Spinal cord (tissue), 9 donors: ENCODE measurements at regions not wholly inside any gene's neighbourhood (a gene's known extent, or its start where the extent isn't known, plus 50 kb on each side); places are given as distances from the start of the nearest gene placed in this dataset.
A peak's percentile ranks its signal among the peaks of the same experiment; 100 is the strongest.

Source experiments
- DNase-seq, 6 donors: peaks; one replicate each; pipeline versions ENCODE4 v3.0.0 to v3.0.0-alpha.2; 2013 to 2015; ENCODE audit warnings: low spot score in 6 of 6, low read depth in 4 of 6
- H3K27ac ChIP-seq: one replicate; pipeline ENCODE4 v1.5.1; 2013; ENCODE audit warnings: low read depth, low read length, control low read depth
- H3K27me3 ChIP-seq: one replicate; pipeline ENCODE4 v1.6.1; 2013; ENCODE audit warnings: low read length; ENCODE audit not compliant: control insufficient read depth, insufficient read depth
- H3K36me3 ChIP-seq: one replicate; pipeline ENCODE4 v1.6.1; 2013; ENCODE audit warnings: low read length; ENCODE audit not compliant: control insufficient read depth, insufficient read depth
- H3K4me1 ChIP-seq: one replicate; pipeline ENCODE4 v1.6.1; 2013; ENCODE audit warnings: low read length; ENCODE audit not compliant: control insufficient read depth, insufficient read depth
- H3K4me3 ChIP-seq: one replicate; pipeline ENCODE4 v1.5.1; 2013; ENCODE audit warnings: low read depth, low read length, control low read depth
- H3K9me3 ChIP-seq: one replicate; pipeline ENCODE4 v1.6.1; 2013; ENCODE audit warnings: low read length; ENCODE audit not compliant: control insufficient read depth, insufficient read depth
- WGBS: methylation state at CpG from one replicate; pipeline ENCODE4 v1.1.5; 2013; ENCODE audit warnings: missing lambda C conversion rate; ENCODE audit not compliant: insufficient coverage; 5-methylcytosine and 5-hydroxymethylcytosine counted together
- donor health status: healthy.

GRCh38 chrX:126886997-126887396 is 67.5 kb downstream of the PRR32 start:
- peaks cover 2% of the 10 kb centered on the region for H3K27me3 ChIP-seq
- no peaks in the 10 kb centered on the region for H3K9me3 ChIP-seq
- H3K4me1 ChIP-seq = no peaks in the 10 kb centered on the region
- H3K36me3 ChIP-seq = no peaks in the 10 kb centered on the region
- no CpG with 5 or more reads among the region's 1 CpG for WGBS
- H3K4me3 ChIP-seq = no peak overlapping the region
- DNase-seq = no peak
- no peak overlapping the region for H3K27ac ChIP-seq

- Histone ChIP-seq H3K27me3 (no peaks in the 10 kb centered on the region), H3K4me3 (no peak overlapping the region), H3K4me1 (no peaks in the 10 kb centered on the region), H3K36me3 (no peaks in the 10 kb centered on the region), H3K27ac (no peak overlapping the region), H3K9me3 (no peaks in the 10 kb centered on the region)
- no peak for DNase-seq
- 75% methylated on average over 2 of the region's 3 CpGs for WGBS
Observed at GRCh38 chrX:126900937-126901336, 81.4 kb downstream of the PRR32 start.

GRCh38 chrX:126929071-126929470 is 109.5 kb downstream of the PRR32 start:
- no peaks in the 10 kb centered on the region for H3K36me3 ChIP-seq
- WGBS = 100% methylated on average over 1 of the region's 1 CpG
- no peak for DNase-seq
- no peak overlapping the region for H3K4me3 ChIP-seq
- H3K9me3 ChIP-seq = peaks cover 2% of the 10 kb centered on the region
- H3K4me1 ChIP-seq = no peaks in the 10 kb centered on the region
- H3K27me3 ChIP-seq = no peaks in the 10 kb centered on the region
- no peak overlapping the region for H3K27ac ChIP-seq

- no peaks in the 10 kb centered on the region for H3K36me3 ChIP-seq
- no peaks in the 10 kb centered on the region for H3K27me3 ChIP-seq
- no peak for DNase-seq
- H3K27ac ChIP-seq = no peak overlapping the region
- H3K4me1 ChIP-seq = no peaks in the 10 kb centered on the region
- WGBS = no CpG with 5 or more reads among the region's 3 CpGs
- H3K9me3 ChIP-seq = peaks cover 3% of the 10 kb centered on the region
- H3K4me3 ChIP-seq = no peak overlapping the region
Observed at GRCh38 chrX:126967225-126967624, 147.7 kb downstream of the PRR32 start.

GRCh38 chrX:126982158-126982557 is 162.6 kb downstream of the PRR32 start:
- no peak overlapping the region for H3K27ac ChIP-seq
- no peaks in the 10 kb centered on the region for H3K4me1 ChIP-seq
- no peak overlapping the region for H3K4me3 ChIP-seq
- no CpG with 5 or more reads among the region's 3 CpGs for WGBS
- no peak for DNase-seq
- H3K36me3 ChIP-seq = no peaks in the 10 kb centered on the region
- H3K9me3 ChIP-seq = no peaks in the 10 kb centered on the region
- H3K27me3 ChIP-seq = peaks cover 2% of the 10 kb centered on the region

GRCh38 chrX:126985027-126985426 is 165.5 kb downstream of the PRR32 start:
- Histone ChIP-seq H3K27me3 (peaks cover 2% of the 10 kb centered on the region), H3K4me3 (no peak overlapping the region), H3K9me3 (no peaks in the 10 kb centered on the region), H3K4me1 (no peaks in the 10 kb centered on the region), H3K27ac (no peak overlapping the region), H3K36me3 (no peaks in the 10 kb centered on the region)
- no peak for DNase-seq

GRCh38 chrX:126985981-126986380 is 166.5 kb downstream of the PRR32 start:
- WGBS = 79% methylated on average over 6 of the region's 10 CpGs

GRCh38 chrX:126994032-126994600 is 174.6 kb downstream of the PRR32 start:
- Histone ChIP-seq H3K27ac (no peak overlapping the region), H3K36me3 (no peaks in the 10 kb centered on the region), H3K4me1 (no peaks in the 10 kb centered on the region), H3K27me3 (no peaks in the 10 kb centered on the region), H3K4me3 (no peak overlapping the region), H3K9me3 (no peaks in the 10 kb centered on the region)
- 23% methylated on average over 2 of the region's 4 CpGs for WGBS
- peak in 5 of 6 donors; percentile 4 to 61 (median 25) for DNase-seq

More at GRCh38 chrX:126985981-126986380, 166.5 kb downstream of the PRR32 start:
- Histone ChIP-seq H3K27me3 (peaks cover 2% of the 10 kb centered on the region), H3K4me1 (no peaks in the 10 kb centered on the region), H3K36me3 (no peaks in the 10 kb centered on the region), H3K9me3 (no peaks in the 10 kb centered on the region), H3K27ac (no peak overlapping the region), H3K4me3 (no peak overlapping the region)
- no peak for DNase-seq

GRCh38 chrX:127011629-127012028 is 192.1 kb downstream of the PRR32 start:
- no peaks in the 10 kb centered on the region for H3K36me3 ChIP-seq
- no peaks in the 10 kb centered on the region for H3K4me1 ChIP-seq
- 88% methylated on average over 1 of the region's 2 CpGs for WGBS
- H3K4me3 ChIP-seq = no peak overlapping the region
- no peak overlapping the region for H3K27ac ChIP-seq
- no peaks in the 10 kb centered on the region for H3K27me3 ChIP-seq
- no peaks in the 10 kb centered on the region for H3K9me3 ChIP-seq
- DNase-seq = no peak

- no peak for DNase-seq
- Histone ChIP-seq H3K27ac (no peak overlapping the region), H3K4me3 (no peak overlapping the region), H3K9me3 (no peaks in the 10 kb centered on the region), H3K4me1 (no peaks in the 10 kb centered on the region), H3K36me3 (no peaks in the 10 kb centered on the region), H3K27me3 (no peaks in the 10 kb centered on the region)
- 62% methylated on average over 1 of the region's 2 CpGs for WGBS
Observed at GRCh38 chrX:127025013-127025412, 205.5 kb downstream of the PRR32 start.
